ENCODE measurements at regions not wholly inside any gene's neighbourhood (a gene's known extent, or its start where the extent isn't known, plus 50 kb on each side); places are given as distances from the start of the nearest gene placed in this dataset.

DNA sequence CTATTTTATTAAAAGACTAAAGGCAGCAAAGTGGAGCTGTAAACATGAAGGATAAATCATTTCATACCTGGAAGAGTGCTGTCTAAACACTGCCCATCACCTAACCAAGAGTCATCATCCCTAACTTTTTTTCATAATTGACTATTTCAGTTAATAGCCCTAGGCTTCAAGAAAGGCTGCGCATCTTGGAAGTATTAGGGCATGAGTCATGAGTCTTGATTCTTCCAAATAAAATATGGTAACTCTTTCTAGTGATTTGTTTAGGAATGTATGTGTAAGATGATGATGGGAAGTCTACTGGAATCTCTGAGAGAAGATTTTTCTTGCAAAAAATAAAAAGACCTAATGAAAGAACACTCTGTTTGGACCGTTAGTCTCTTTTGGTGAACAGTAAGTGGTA lies 207.7 kb upstream of the AHR start:
- Histone ChIP-seq H3K27me3 (ENCODE audit: control insufficient read depth in 1 of 2, insufficient read depth in 2 of 2, low read length in 2 of 2) (no peaks in the 10 kb centered on the region), H3K27ac (ENCODE audit: extremely low read length, insufficient read depth, low read length) (no peak overlapping the region), H3K4me2 (ENCODE audit: low read depth, low read length) (no peak overlapping the region), H3K4me3 (replicated peaks in 1 of 3; ENCODE audit: insufficient read depth in 1 of 3, low read depth in 2 of 3, low read length in 3 of 3) (no peak overlapping the region), H3K9ac (ENCODE audit: insufficient read depth, low read depth, low read length) (no peak overlapping the region), H3K36me3 (replicated peaks in 1 of 2; ENCODE audit: control insufficient read depth in 1 of 2, insufficient read depth in 2 of 2, low read length in 2 of 2) (no peaks in the 10 kb centered on the region), H4K20me1 (ENCODE audit: insufficient read depth, low read length) (no peaks in the 10 kb centered on the region), H3K9me3 (ENCODE audit: low read length) (no peaks in the 10 kb centered on the region), H3K79me2 (ENCODE audit: insufficient read depth, low read length) (no peaks in the 10 kb centered on the region), H3K4me1 (ENCODE audit: insufficient read depth, low read length) (peaks cover 16% of the 10 kb centered on the region), H2AFZ (ENCODE audit: low read length) (no peak overlapping the region)
- no peak for DNase-seq (ENCODE audit: low spot score)
- no TSS peak for BruUV-seq (replicated peaks)
- no peak for FAIRE-seq
- no peak for TF ChIP-seq ZSCAN31 (CRISPR knock-in tag; IDR thresholded peaks at IDR 0.05; ENCODE audit: low read depth)
- no peak for TF ChIP-seq ZNF615 (CRISPR knock-in tag; IDR thresholded peaks at IDR 0.05; ENCODE audit: borderline replicate concordance)
- TF ChIP-seq KLF9 (CRISPR knock-in tag; IDR thresholded peaks at IDR 0.05; ENCODE audit: low read depth), result no peak
- TF ChIP-seq, protein P1, sequence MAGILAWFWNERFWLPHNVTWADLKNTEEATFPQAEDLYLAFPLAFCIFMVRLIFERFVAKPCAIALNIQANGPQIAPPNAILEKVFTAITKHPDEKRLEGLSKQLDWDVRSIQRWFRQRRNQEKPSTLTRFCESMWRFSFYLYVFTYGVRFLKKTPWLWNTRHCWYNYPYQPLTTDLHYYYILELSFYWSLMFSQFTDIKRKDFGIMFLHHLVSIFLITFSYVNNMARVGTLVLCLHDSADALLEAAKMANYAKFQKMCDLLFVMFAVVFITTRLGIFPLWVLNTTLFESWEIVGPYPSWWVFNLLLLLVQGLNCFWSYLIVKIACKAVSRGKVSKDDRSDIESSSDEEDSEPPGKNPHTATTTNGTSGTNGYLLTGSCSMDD (CRISPR knock-in tag; IDR thresholded peaks at IDR 0.05), result no peak
- TF ChIP-seq ZFP41 (CRISPR knock-in tag; IDR thresholded peaks at IDR 0.05; ENCODE audit: borderline replicate concordance), result no peak
- no peak for TF ChIP-seq MED13 (CRISPR knock-in tag; IDR thresholded peaks at IDR 0.05)
- no peak for TF ChIP-seq CBFB (CRISPR knock-in tag; IDR thresholded peaks at IDR 0.05)
- no peak for TF ChIP-seq ZNF782 (CRISPR knock-in tag; IDR thresholded peaks at IDR 0.05; ENCODE audit: borderline replicate concordance)
- no peak for TF ChIP-seq MBNL3 (CRISPR knock-in tag; conservative IDR thresholded peaks at IDR 0.05)
- no peak for TF ChIP-seq AFF4 (CRISPR knock-in tag; IDR thresholded peaks at IDR 0.05)
- no peak for TF ChIP-seq ZNF598 (CRISPR knock-in tag; IDR thresholded peaks at IDR 0.05; ENCODE audit: borderline replicate concordance)
- 95% methylated on average over 2 of the region's 2 CpGs for WGBS (ENCODE audit: low lambda C conversion rate)
- in situ Hi-C loops (cut with HindIII; ENCODE audit: extremely low pct_ligation_motif_present, low pct_unique_long_range_greater_than_20kb) (no loop called here), intact Hi-C loops (cut with micrococcal nuclease; ENCODE audit: unreplicated experiment) (loop anchor here (5.0 kb wide), 1 partner anchor 563 kb away; the partner anchor contains the start of gene LRRC72)
- POLR2A ChIA-PET, result no interaction called here
- no peak for ATAC-seq
- CTCF ChIA-PET (ENCODE audit: low intra/inter-chr PET ratio, low total read pairs), result no interaction called here

Data from HepG2 (cell line).